SK-N-SH treated with all-trans-retinoic acid at 6 μM for 48 hours (cell line): ENCODE measurements at regions not wholly inside any gene's neighbourhood (a gene's known extent, or its start where the extent isn't known, plus 50 kb on each side); places are given as distances from the start of the nearest gene placed in this dataset.

Source experiments
- ATAC-seq: fragments of 200-7000 bp; cut with Tn5 transposase; 3 replicates; pipeline ENCODE4 v1.9.1; 2020; ENCODE audit warnings: mild to moderate bottlenecking, moderate library complexity
- ARNTL ChIP-seq: fragments of 450-650 bp; formaldehyde crosslinking; IDR thresholded peaks from 2 replicates; pipeline ENCODE4 v1.5.0; 2020; ENCODE audit warnings: low read depth, mild to moderate bottlenecking, moderate library complexity, borderline replicate concordance
- BACH2 ChIP-seq: fragments of 250-450 bp; sonication (Bioruptor Pico); IDR thresholded peaks from 2 replicates; pipeline ENCODE4 v1.9.0; 2021; ENCODE audit warnings: mild to moderate bottlenecking, borderline replicate concordance
- CSRNP3 ChIP-seq: fragments of 250-450 bp; sonication (Bioruptor Pico); IDR thresholded peaks from 2 replicates; pipeline ENCODE4 v1.5.1; 2021; ENCODE audit warnings: mild to moderate bottlenecking, moderate library complexity
- ESRRG ChIP-seq: fragments of 250-450 bp; sonication (Bioruptor Pico); IDR thresholded peaks from 2 replicates; pipeline ENCODE4 v1.6.1; 2021; ENCODE audit warnings: mild to moderate bottlenecking
- ISL1 ChIP-seq: fragments of 250-450 bp; sonication (Bioruptor Pico); IDR thresholded peaks from 2 replicates; pipeline ENCODE4 v2.1.2; 2022; ENCODE audit warnings: mild to moderate bottlenecking, moderate library complexity
- OSR1 ChIP-seq: fragments of 250-450 bp; sonication (Bioruptor Pico); IDR thresholded peaks from 2 replicates; pipeline ENCODE4 v1.8.0; 2022; ENCODE audit warnings: moderate library complexity, mild to moderate bottlenecking, inconsistent platforms
- POU6F1 ChIP-seq: fragments of 250-450 bp; sonication (Bioruptor Pico); IDR thresholded peaks from 2 replicates; pipeline ENCODE4 v1.8.0; 2021; ENCODE audit warnings: low read depth, mild to moderate bottlenecking, moderate library complexity, borderline replicate concordance
- RARB ChIP-seq: fragments of 250-450 bp; sonication (Bioruptor Pico); IDR thresholded peaks from 2 replicates; pipeline ENCODE4 v1.8.0; 2021; ENCODE audit warnings: mild to moderate bottlenecking, moderate library complexity
- SNAI2 ChIP-seq: fragments of 250-450 bp; sonication (Bioruptor Pico); IDR thresholded peaks from 2 replicates; pipeline ENCODE4 v1.5.0; 2020; ENCODE audit warnings: mild to moderate bottlenecking, moderate library complexity
- TCF4 ChIP-seq: fragments of 250-450 bp; sonication (Bioruptor Pico); IDR thresholded peaks from 2 replicates; pipeline ENCODE4 v1.8.0; 2021; ENCODE audit warnings: mild to moderate bottlenecking, moderate library complexity, borderline replicate concordance
- ZC3H10 ChIP-seq: fragments of 250-450 bp; sonication (Bioruptor Pico); IDR thresholded peaks from 2 replicates; pipeline ENCODE4 v1.5.1; 2021; ENCODE audit warnings: mild to moderate bottlenecking, moderate library complexity
- ZFP3 ChIP-seq: fragments of 250-450 bp; sonication (Bioruptor Pico); IDR thresholded peaks from 2 replicates; pipeline ENCODE4 v1.5.0; 2020; ENCODE audit warnings: mild to moderate bottlenecking, moderate library complexity
- ZFP30 ChIP-seq: fragments of 450-650 bp; formaldehyde crosslinking; IDR thresholded peaks from 2 replicates; pipeline ENCODE4 v1.5.0; 2022; ENCODE audit warnings: mild to moderate bottlenecking, moderate library complexity
- ZNF565 ChIP-seq: fragments of 450-650 bp; formaldehyde crosslinking; conservative IDR thresholded peaks from 2 replicates; pipeline ENCODE4 v1.5.0; 2020; ENCODE audit warnings: low read depth, mild to moderate bottlenecking, moderate library complexity
- ZNF70 ChIP-seq: fragments of 450-650 bp; formaldehyde crosslinking; IDR thresholded peaks from 2 replicates; pipeline ENCODE4 v1.5.0; 2020; ENCODE audit warnings: mild to moderate bottlenecking, moderate library complexity
- ZNF8 ChIP-seq: fragments of 450-650 bp; formaldehyde crosslinking; IDR thresholded peaks from 2 replicates; pipeline ENCODE4 v1.5.0; 2020; ENCODE audit warnings: mild to moderate bottlenecking, moderate library complexity
- TF ChIP-seq, protein P1 (sequence below): fragments of 250-450 bp; sonication (Bioruptor Pico); IDR thresholded peaks from 2 replicates; pipeline ENCODE4 v1.8.0; 2020; ENCODE audit warnings: mild to moderate bottlenecking, moderate library complexity, borderline replicate concordance
- TF ChIP-seq, protein P2 (sequence below): fragments of 250-450 bp; sonication (Bioruptor Pico); IDR thresholded peaks from 2 replicates; pipeline ENCODE4 v1.5.1; 2020; ENCODE audit warnings: low read depth, mild to moderate bottlenecking, moderate library complexity
- TF ChIP-seq, protein P3 (sequence below): fragments of 250-450 bp; sonication (Bioruptor Pico); IDR thresholded peaks from 2 replicates; pipeline ENCODE4 v1.5.0; 2020; ENCODE audit warnings: mild to moderate bottlenecking, moderate library complexity

- TF ChIP-seq, protein P1, sequence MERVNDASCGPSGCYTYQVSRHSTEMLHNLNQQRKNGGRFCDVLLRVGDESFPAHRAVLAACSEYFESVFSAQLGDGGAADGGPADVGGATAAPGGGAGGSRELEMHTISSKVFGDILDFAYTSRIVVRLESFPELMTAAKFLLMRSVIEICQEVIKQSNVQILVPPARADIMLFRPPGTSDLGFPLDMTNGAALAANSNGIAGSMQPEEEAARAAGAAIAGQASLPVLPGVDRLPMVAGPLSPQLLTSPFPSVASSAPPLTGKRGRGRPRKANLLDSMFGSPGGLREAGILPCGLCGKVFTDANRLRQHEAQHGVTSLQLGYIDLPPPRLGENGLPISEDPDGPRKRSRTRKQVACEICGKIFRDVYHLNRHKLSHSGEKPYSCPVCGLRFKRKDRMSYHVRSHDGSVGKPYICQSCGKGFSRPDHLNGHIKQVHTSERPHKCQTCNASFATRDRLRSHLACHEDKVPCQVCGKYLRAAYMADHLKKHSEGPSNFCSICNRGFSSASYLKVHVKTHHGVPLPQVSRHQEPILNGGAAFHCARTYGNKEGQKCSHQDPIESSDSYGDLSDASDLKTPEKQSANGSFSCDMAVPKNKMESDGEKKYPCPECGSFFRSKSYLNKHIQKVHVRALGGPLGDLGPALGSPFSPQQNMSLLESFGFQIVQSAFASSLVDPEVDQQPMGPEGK, result no peak
- TF ChIP-seq ZNF8, result no peak
- no peak for TF ChIP-seq POU6F1
- no peak for TF ChIP-seq ZFP3
- TF ChIP-seq, all 23 proteins: peak for 0
- ATAC-seq, result no peak
Observed at GRCh38 chr9:107594908-107595530, 105.5 kb upstream of the KLF4 start.

- no peak for ATAC-seq
- no peak for TF ChIP-seq SNAI2 (CRISPR knock-in tag)
- TF ChIP-seq, protein P1, result no peak
- TF ChIP-seq ARNTL (CRISPR knock-in tag), result no peak
- TF ChIP-seq TCF4 (CRISPR knock-in tag), result no peak
- no peak for TF ChIP-seq ZC3H10 (CRISPR knock-in tag)
- TF ChIP-seq, protein P2, sequence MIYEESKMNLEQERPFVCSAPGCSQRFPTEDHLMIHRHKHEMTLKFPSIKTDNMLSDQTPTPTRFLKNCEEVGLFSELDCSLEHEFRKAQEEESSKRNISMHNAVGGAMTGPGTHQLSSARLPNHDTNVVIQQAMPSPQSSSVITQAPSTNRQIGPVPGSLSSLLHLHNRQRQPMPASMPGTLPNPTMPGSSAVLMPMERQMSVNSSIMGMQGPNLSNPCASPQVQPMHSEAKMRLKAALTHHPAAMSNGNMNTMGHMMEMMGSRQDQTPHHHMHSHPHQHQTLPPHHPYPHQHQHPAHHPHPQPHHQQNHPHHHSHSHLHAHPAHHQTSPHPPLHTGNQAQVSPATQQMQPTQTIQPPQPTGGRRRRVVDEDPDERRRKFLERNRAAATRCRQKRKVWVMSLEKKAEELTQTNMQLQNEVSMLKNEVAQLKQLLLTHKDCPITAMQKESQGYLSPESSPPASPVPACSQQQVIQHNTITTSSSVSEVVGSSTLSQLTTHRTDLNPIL, result no peak
- TF ChIP-seq OSR1 (CRISPR knock-in tag), result no peak
- no peak for TF ChIP-seq POU6F1
- TF ChIP-seq BACH2 (CRISPR knock-in tag), result no peak
- TF ChIP-seq ZFP3, result no peak
- TF ChIP-seq ZNF70 (CRISPR knock-in tag), result no peak
- TF ChIP-seq ZNF8, result no peak
- TF ChIP-seq, protein P3, sequence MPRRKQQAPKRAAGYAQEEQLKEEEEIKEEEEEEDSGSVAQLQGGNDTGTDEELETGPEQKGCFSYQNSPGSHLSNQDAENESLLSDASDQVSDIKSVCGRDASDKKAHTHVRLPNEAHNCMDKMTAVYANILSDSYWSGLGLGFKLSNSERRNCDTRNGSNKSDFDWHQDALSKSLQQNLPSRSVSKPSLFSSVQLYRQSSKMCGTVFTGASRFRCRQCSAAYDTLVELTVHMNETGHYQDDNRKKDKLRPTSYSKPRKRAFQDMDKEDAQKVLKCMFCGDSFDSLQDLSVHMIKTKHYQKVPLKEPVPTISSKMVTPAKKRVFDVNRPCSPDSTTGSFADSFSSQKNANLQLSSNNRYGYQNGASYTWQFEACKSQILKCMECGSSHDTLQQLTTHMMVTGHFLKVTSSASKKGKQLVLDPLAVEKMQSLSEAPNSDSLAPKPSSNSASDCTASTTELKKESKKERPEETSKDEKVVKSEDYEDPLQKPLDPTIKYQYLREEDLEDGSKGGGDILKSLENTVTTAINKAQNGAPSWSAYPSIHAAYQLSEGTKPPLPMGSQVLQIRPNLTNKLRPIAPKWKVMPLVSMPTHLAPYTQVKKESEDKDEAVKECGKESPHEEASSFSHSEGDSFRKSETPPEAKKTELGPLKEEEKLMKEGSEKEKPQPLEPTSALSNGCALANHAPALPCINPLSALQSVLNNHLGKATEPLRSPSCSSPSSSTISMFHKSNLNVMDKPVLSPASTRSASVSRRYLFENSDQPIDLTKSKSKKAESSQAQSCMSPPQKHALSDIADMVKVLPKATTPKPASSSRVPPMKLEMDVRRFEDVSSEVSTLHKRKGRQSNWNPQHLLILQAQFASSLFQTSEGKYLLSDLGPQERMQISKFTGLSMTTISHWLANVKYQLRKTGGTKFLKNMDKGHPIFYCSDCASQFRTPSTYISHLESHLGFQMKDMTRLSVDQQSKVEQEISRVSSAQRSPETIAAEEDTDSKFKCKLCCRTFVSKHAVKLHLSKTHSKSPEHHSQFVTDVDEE (CRISPR knock-in tag), result no peak
- TF ChIP-seq RARB (CRISPR knock-in tag), result no peak
- TF ChIP-seq ISL1, result no peak
- TF ChIP-seq ESRRG (CRISPR knock-in tag), result no peak
- TF ChIP-seq ZFP30 (CRISPR knock-in tag), result no peak
Observed at GRCh38 chr9:107593224-107593870, 103.8 kb upstream of the KLF4 start.

DNA sequence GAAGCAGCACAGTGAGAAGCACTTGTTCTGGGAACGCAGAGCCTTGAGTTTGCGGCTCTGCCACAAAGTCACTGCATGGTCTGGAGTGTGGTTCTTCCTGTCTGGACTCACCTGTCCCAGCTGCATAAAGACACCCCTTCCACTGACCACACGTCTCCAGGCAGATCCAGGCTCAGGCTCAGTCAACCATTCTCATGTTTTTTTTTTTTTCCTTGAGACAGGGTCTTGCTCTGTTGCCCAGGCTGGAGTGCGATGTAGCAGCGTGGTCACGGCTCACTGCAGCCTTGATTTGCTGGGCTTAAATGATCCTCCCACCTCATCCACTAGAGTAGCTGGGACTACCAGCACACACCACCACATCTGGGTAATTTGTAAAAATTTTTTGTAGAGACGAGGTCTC, 102.9 kb upstream of the KLF4 start:
- no peak for ATAC-seq
- no peak for TF ChIP-seq OSR1 (CRISPR knock-in tag)
- no peak for TF ChIP-seq ISL1
- TF ChIP-seq, protein P3 (CRISPR knock-in tag), result no peak
- TF ChIP-seq, protein P2, result no peak
- TF ChIP-seq ARNTL (CRISPR knock-in tag), result no peak
- TF ChIP-seq TCF4 (CRISPR knock-in tag), result no peak
- no peak for TF ChIP-seq CSRNP3 (CRISPR knock-in tag)
- no peak for TF ChIP-seq SNAI2 (CRISPR knock-in tag)
- no peak for TF ChIP-seq ZNF565
